ENCODE measurements at regions not wholly inside any gene's neighbourhood (a gene's known extent, or its start where the extent isn't known, plus 50 kb on each side); places are given as distances from the start of the nearest gene placed in this dataset.
"Not testable (repeated sequence)": the region's sequence is repeated elsewhere in the genome, so short reads cannot be mapped to it uniquely, and the experiment has no call there.

DNA sequence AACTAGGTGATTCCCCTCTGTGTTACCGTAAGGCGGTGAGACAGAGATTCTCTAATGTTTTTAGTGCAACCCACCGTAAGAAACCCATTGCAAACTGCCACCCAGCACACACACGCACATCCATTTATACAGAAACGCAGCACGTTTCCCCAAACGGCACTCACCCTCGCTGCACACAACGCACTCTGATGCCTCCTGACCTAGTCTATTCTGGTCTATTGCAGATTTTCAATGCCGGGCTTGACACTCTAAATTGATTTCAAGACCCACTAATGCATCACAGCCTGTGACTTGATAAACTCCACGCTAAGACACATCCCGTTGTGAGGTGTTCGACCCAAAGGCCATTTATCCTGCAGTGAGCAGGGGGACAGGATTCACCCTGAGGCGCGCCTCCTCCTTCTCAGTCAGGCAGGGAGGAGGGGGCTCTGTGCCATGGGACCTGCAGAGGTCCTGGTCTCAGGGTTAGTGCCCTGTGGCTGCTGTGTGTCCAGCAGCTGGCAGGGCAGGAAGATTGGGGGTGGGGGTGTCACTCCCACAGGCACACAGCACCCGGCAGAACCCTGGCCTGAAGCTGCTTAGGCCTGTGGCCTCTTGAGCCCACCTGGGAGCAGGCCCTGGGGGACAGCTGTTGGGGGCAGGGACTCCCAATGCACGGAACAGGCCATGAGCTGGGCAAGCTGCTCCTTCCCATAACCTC is 335.6 kb downstream of the PREX1 start:
- ATAC-seq (no peak), DNase-seq (ENCODE audit: low spot score) (no peak)

DNA sequence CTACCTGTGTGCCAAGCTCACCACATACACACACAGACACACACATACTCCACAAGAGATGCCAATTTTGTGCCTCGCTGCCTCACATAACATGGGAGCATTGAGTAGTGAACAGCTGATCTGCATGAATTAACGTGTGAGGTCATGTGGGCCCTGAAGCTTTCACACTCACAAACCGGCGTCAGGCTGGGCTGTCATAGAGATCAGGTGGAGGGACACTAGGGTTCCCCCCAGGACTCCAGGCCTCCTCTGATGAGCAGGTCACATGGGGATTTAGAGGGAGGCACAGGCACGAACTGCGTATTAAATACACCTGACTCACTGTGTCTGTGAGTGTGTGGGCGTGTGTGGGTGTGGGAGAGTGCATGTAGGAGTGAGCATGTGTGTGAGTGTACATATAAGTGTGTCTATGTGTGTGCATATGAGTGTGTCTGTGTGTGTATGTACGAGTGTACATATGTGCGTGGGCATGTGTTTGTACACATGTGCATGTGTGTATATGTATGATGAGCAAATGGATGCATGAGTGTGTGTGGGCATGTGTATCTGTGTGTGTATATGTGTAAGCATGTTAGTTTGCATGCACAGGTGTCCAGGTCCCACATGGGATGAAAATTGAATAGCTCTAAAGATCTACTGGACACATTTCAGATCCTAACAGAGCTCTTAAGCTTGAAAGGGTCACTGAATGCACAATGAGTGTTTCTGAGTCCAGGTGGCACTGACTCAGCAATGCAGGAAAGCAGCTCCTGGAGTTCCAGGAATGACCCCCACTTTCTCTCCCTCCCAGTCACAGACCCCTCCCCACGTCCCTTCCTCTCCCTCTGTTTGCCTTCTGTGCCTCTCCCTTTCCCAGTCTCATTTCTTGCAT is 336.6 kb downstream of the PREX1 start:
- DNase-seq (ENCODE audit: low spot score) (no peak), ATAC-seq (no peak)

- ATAC-seq; DNase-seq (ENCODE audit: low spot score): not testable (repeated sequence)
These were observed 337.5 kb downstream of the PREX1 start for GRCh38 chr20:48490341-48490740.

GRCh38 chr20:48489656-48490055 is 338.1 kb downstream of the PREX1 start:
- ATAC-seq (no peak), DNase-seq (ENCODE audit: low spot score) (no peak)

DNA sequence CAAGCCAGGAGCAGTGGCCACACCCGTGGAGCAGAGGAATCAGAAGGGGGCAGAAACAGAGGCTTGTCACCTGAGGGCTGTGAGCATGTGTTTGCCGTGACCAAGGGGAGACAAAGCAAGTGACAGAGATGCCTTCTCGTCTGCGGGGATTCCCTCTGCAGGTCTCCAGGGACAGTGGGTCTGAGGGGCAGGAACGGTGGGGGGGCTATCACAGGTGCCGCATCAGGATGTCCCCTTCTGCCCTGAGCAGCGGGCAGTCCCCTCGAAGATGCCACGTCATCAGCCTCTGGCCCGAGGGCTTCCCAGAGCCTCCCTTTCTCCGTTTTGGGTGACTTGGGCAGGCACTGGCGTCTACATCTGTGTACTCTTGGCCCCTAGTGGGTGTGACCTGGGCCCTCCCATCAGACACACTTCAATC is 338.7 kb downstream of the PREX1 start:
- no peak for ATAC-seq
- DNase-seq (ENCODE audit: low spot score) = no peak

- not testable (repeated sequence) for ATAC-seq; DNase-seq (ENCODE audit: low spot score)
These were observed 339.3 kb downstream of the PREX1 start for GRCh38 chr20:48488334-48489034.

- no peak for ATAC-seq
- DNase-seq (ENCODE audit: low spot score) = no peak
These were observed 341.7 kb downstream of the PREX1 start for GRCh38 chr20:48486065-48486464.

GRCh38 chr20:48485153-48485552 is 342.6 kb downstream of the PREX1 start:
- not testable (repeated sequence) for ATAC-seq; DNase-seq (ENCODE audit: low spot score)

- no peak for ATAC-seq
These were observed 344.3 kb downstream of the PREX1 start for GRCh38 chr20:48483334-48484066.

DNA sequence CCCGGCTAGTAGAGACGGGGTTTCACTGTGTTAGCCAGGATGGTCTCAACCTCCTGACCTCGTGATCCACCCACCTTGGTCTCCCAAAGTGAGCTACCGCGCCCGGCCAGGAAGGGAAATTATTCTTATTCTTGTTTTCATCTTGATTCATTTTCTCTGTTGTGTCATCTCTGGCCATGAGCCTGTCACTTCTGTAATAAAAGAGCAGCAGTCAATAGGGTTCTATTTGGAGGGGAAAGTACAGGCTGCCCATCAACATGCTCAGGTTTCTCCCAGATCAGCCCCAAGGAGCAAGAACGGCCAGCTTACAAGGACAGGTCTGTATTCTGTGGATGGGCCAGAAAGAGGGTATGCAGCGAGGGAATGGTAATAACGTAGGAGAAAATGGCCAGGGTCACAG is 345.0 kb downstream of the PREX1 start:
- DNase-seq (ENCODE audit: low spot score) (no peak), ATAC-seq (no peak)

More at GRCh38 chr20:48483334-48484066, 344.3 kb downstream of the PREX1 start:
- no peak for DNase-seq (ENCODE audit: low spot score)

GRCh38 chr20:48480216-48480772 is 347.5 kb downstream of the PREX1 start:
- ATAC-seq = no peak

GRCh38 chr20:48478806-48479585 is 348.8 kb downstream of the PREX1 start:
- DNase-seq (ENCODE audit: low spot score) (no peak), ATAC-seq (no peak)

More at GRCh38 chr20:48480216-48480772, 347.5 kb downstream of the PREX1 start:
- no peak for DNase-seq (ENCODE audit: low spot score)

GRCh38 chr20:48478370-48478769 is 349.4 kb downstream of the PREX1 start:
- DNase-seq (ENCODE audit: low spot score) (no peak), ATAC-seq (no peak)

- ATAC-seq = no peak
- DNase-seq (ENCODE audit: low spot score) = no peak
These were observed 350.9 kb downstream of the PREX1 start for GRCh38 chr20:48476854-48477253.

GRCh38 chr20:48474022-48474421 is 353.8 kb downstream of the PREX1 start:
- no peak for DNase-seq (ENCODE audit: low spot score)
- ATAC-seq = no peak

- ATAC-seq (no peak), DNase-seq (ENCODE audit: low spot score) (no peak)
These were observed 355.9 kb downstream of the PREX1 start for GRCh38 chr20:48471759-48472408.

DNA sequence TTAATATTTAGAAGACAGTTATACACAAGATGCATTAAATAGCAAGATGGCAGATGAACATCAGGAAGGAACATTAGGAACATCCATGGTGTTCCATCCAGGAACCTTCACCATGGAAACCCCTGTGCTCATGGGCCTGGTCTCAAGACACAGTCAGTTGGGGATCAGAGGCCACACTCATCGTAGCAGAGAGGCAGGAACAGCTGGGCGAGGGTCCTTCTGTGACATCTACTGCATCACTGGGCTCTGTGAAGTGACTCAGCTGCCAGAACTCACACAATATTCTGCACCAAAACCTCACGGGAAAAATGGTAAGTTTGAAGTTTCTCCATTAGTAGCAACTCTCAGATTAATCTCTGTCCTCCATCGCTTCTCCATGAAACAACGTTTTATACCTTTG is 356.6 kb downstream of the PREX1 start:
- DNase-seq (ENCODE audit: low spot score) (no peak), ATAC-seq (no peak)

GRCh38 chr20:48470141-48470540 is 357.7 kb downstream of the PREX1 start:
- ATAC-seq = no peak
- DNase-seq (ENCODE audit: low spot score) = no peak

DNA sequence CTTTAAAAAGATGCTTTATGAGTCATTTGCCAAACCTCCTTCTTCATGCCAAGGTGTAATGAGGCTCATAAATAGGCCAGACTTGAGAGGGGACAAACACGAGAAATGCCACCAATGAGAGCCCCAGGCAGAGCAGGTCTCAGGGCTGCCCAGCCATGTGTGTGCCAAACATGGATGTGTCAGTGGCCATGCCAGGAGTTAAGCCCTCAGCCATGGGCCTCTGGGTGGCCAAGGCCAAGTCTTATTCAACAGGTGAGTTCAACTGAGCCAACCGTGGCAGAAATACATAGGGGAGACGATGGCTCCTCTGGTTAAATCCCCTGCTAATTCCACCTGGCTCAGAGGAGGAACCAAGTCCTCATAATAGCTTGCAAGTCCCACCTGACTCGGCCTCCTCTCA is 358.8 kb downstream of the PREX1 start:
- ATAC-seq (no peak), DNase-seq (ENCODE audit: low spot score) (no peak)

Measured in left lobe of liver (tissue), 2 donors.